Ectodermal cell (in vitro differentiated cells): ENCODE measurements at regions not wholly inside any gene's neighbourhood (a gene's known extent, or its start where the extent isn't known, plus 50 kb on each side); places are given as distances from the start of the nearest gene placed in this dataset.
"Not testable (repeated sequence)": the region's sequence is repeated elsewhere in the genome, so short reads cannot be mapped to it uniquely, and the experiment has no call there.

Source experiments
- H3K27ac ChIP-seq: 2 replicates; pipeline ENCODE4 v1.7.0; 2013; ENCODE audit warnings: mild to moderate bottlenecking, low read depth, low read length; ENCODE audit not compliant: insufficient read depth, poor library complexity, severe bottlenecking
- H3K27me3 ChIP-seq: 2 replicates; pipeline ENCODE4 v1.7.0; 2013; ENCODE audit warnings: mild to moderate bottlenecking, low read length; ENCODE audit not compliant: insufficient read depth, control insufficient read depth, poor library complexity, severe bottlenecking
- H3K36me3 ChIP-seq: one replicate; pipeline ENCODE4 v1.7.0; 2013; ENCODE audit warnings: low read length; ENCODE audit not compliant: control insufficient read depth, insufficient read depth
- H3K4me1 ChIP-seq: one replicate; pipeline ENCODE4 v1.7.0; 2013; ENCODE audit warnings: low read length; ENCODE audit not compliant: control insufficient read depth, insufficient read depth
- H3K4me3 ChIP-seq: 2 replicates; pipeline ENCODE4 v1.7.0; 2013; ENCODE audit warnings: low read depth, low read length, control low read depth; ENCODE audit not compliant: insufficient read depth
- H3K9me3 ChIP-seq: 2 replicates; pipeline ENCODE4 v1.7.0; 2013; ENCODE audit warnings: mild to moderate bottlenecking, low read length, moderate library complexity; ENCODE audit not compliant: control insufficient read depth
- WGBS, 2 experiments: methylation state at CpG; one replicate each; pipeline ENCODE4 v1.1.7; 2013; ENCODE audit warnings: missing lambda C conversion rate in 2 of 2; 5-methylcytosine and 5-hydroxymethylcytosine counted together

- H3K9me3 ChIP-seq, H3K27ac ChIP-seq, H3K4me1 ChIP-seq, H3K36me3 ChIP-seq, H3K4me3 ChIP-seq, H3K27me3 ChIP-seq: not testable (repeated sequence)
- 81 to 87% methylated on average over 1 of the region's 1 CpG for WGBS, 2 experiments
These were observed 1281.9 kb downstream of the CDH12 start for GRCh38 chr5:21571196-21571595.

GRCh38 chr5:21559109-21559508 lies 1294.0 kb downstream of the CDH12 start:
- not testable (repeated sequence) for H3K4me1 ChIP-seq, H3K27me3 ChIP-seq, H3K36me3 ChIP-seq, H3K27ac ChIP-seq, H3K9me3 ChIP-seq, H3K4me3 ChIP-seq
- WGBS, 2 experiments, result 94 to 95% methylated on average over 2 of the region's 2 CpGs

GRCh38 chr5:21552263-21552662 lies 1300.9 kb downstream of the CDH12 start:
- not testable (repeated sequence) for H3K4me1 ChIP-seq, H3K27ac ChIP-seq, H3K27me3 ChIP-seq, H3K36me3 ChIP-seq, H3K4me3 ChIP-seq, H3K9me3 ChIP-seq
- no CpG with 5 or more reads among the region's 3 CpGs for WGBS, 2 experiments

GRCh38 chr5:21550916-21551315 lies 1302.2 kb downstream of the CDH12 start:
- H3K27ac ChIP-seq, H3K4me1 ChIP-seq, H3K9me3 ChIP-seq, H3K4me3 ChIP-seq, H3K27me3 ChIP-seq, H3K36me3 ChIP-seq: not testable (repeated sequence)
- WGBS, 2 experiments, result 93 to 95% methylated on average over 3 of the region's 3 CpGs

- H3K36me3 ChIP-seq, H3K9me3 ChIP-seq, H3K27ac ChIP-seq, H3K4me3 ChIP-seq, H3K4me1 ChIP-seq, H3K27me3 ChIP-seq: not testable (repeated sequence)
- WGBS, 2 experiments, result 100% methylated on average over 2 of the region's 2 CpGs; no CpG with 5 or more reads in 1 of the 2 experiments
These were observed 1305.5 kb downstream of the CDH12 start for GRCh38 chr5:21547656-21548055.

- not testable (repeated sequence) for H3K27me3 ChIP-seq, H3K9me3 ChIP-seq, H3K27ac ChIP-seq, H3K4me1 ChIP-seq, H3K4me3 ChIP-seq, H3K36me3 ChIP-seq
These were observed 1318.0 kb downstream of the CDH12 start for GRCh38 chr5:21535114-21535513.

GRCh38 chr5:21521157-21521556 lies 1332.0 kb downstream of the CDH12 start:
- H3K4me1 ChIP-seq, H3K9me3 ChIP-seq, H3K27me3 ChIP-seq, H3K27ac ChIP-seq, H3K4me3 ChIP-seq, H3K36me3 ChIP-seq: not testable (repeated sequence)
- WGBS, 2 experiments, result no CpG with 5 or more reads among the region's 2 CpGs

- not testable (repeated sequence) for H3K27ac ChIP-seq, H3K4me3 ChIP-seq, H3K4me1 ChIP-seq, H3K9me3 ChIP-seq, H3K27me3 ChIP-seq, H3K36me3 ChIP-seq
- 94 to 96% methylated on average over 9 of the region's 11 CpGs for WGBS, 2 experiments
These were observed 1356.2 kb downstream of the CDH12 start for GRCh38 chr5:21496926-21497325.

- H3K4me3 ChIP-seq, H3K27ac ChIP-seq, H3K36me3 ChIP-seq, H3K27me3 ChIP-seq, H3K9me3 ChIP-seq, H3K4me1 ChIP-seq: not testable (repeated sequence)
- WGBS, 2 experiments, result 90 to 98% methylated on average over 7 of the region's 8 CpGs
These were observed 1357.1 kb downstream of the CDH12 start for GRCh38 chr5:21496056-21496455.

- not testable (repeated sequence) for H3K9me3 ChIP-seq, H3K4me1 ChIP-seq, H3K27me3 ChIP-seq, H3K36me3 ChIP-seq, H3K4me3 ChIP-seq, H3K27ac ChIP-seq
- 92 to 96% methylated on average over 5 of the region's 6 CpGs for WGBS, 2 experiments
These were observed 1357.9 kb downstream of the CDH12 start for GRCh38 chr5:21495235-21495634.

- H3K27ac ChIP-seq, H3K9me3 ChIP-seq, H3K36me3 ChIP-seq, H3K27me3 ChIP-seq, H3K4me3 ChIP-seq, H3K4me1 ChIP-seq: not testable (repeated sequence)
- WGBS, 2 experiments, result 94 to 98% methylated on average over 4 of the region's 8 CpGs
These were observed 1359.1 kb downstream of the CDH12 start for GRCh38 chr5:21494033-21494432.
